HEK293 (cell line): ENCODE measurements at regions not wholly inside any gene's neighbourhood (a gene's known extent, or its start where the extent isn't known, plus 50 kb on each side); places are given as distances from the start of the nearest gene placed in this dataset.

Experiments
- CTCF ChIA-PET: fragments of 350-600 bp; formaldehyde crosslinking; extraction: SDS; loops from one replicate; lab custom pipeline; 2021; ENCODE audit warnings: antibody characterized with exemption; lab: Yijun Ruan, JAX
- POLR2A ChIA-PET: fragments of 300-600 bp; formaldehyde crosslinking; extraction: SDS; loops from one replicate; lab custom pipeline; 2020; ENCODE audit warnings: antibody characterized with exemption, inconsistent platforms; lab: Yijun Ruan, JAX
- H3K27ac ChIP-seq: fragments of 200-500 bp; sonication (Bioruptor generic); 2 replicates; pipeline ENCODE4 v1.5.1; 2014; ENCODE audit warnings: low read depth, low read length, control low read depth, inconsistent platforms; ENCODE audit errors: extremely low read depth
- H3K36me3 ChIP-seq, 2 experiments: fragments of 200-500 bp in 1 of 2; sonication (Bioruptor generic) in 1 of 2; 1 replicate in 1 of 2; 2 replicates in 1 of 2; pipeline ENCODE4 v1.5.1; 2014 to 2017; ENCODE audit warnings: inconsistent platforms in 2 of 2, low read length in 2 of 2; ENCODE audit not compliant: control insufficient read depth in 2 of 2, insufficient read depth in 1 of 2
- H3K4me1 ChIP-seq: fragments of 200-500 bp; sonication (Bioruptor generic); 2 replicates; pipeline ENCODE4 v1.5.1; 2014; ENCODE audit warnings: mild to moderate bottlenecking, low read length, inconsistent platforms; ENCODE audit not compliant: control insufficient read depth, insufficient read depth
- H3K4me3 ChIP-seq: 2 replicates; pipeline ENCODE4 v1.5.1; 2011; ENCODE audit warnings: low read depth, mild to moderate bottlenecking, control low read depth, low read length, moderate library complexity
- H3K9me3 ChIP-seq: fragments of 200-500 bp; sonication (Bioruptor generic); 2 replicates; pipeline ENCODE4 v1.5.1; 2014; ENCODE audit warnings: low read depth, low read length, inconsistent platforms; ENCODE audit not compliant: control insufficient read depth, insufficient read depth
- BCL11A ChIP-seq: fragments of 450-650 bp; formaldehyde crosslinking; IDR thresholded peaks from 2 replicates; pipeline ENCODE4 v1.5.1; 2016; ENCODE audit warnings: low read depth, missing biosample characterization, missing genetic modification characterization
- GFI1B ChIP-seq: fragments of 450-650 bp; formaldehyde crosslinking; IDR thresholded peaks from 2 replicates; pipeline ENCODE4 v1.5.1; 2016; ENCODE audit warnings: missing biosample characterization, missing genetic modification characterization
- GLI2 ChIP-seq: fragments of 450-650 bp; formaldehyde crosslinking; IDR thresholded peaks from 2 replicates; pipeline ENCODE4; 2017; ENCODE audit warnings: missing biosample characterization, missing genetic modification characterization, low read depth, borderline replicate concordance
- KLF1 ChIP-seq: fragments of 450-650 bp; formaldehyde crosslinking; IDR thresholded peaks from 2 replicates; pipeline ENCODE4 v1.5.1; 2016; ENCODE audit warnings: missing biosample characterization, missing genetic modification characterization
- KLF16 ChIP-seq: fragments of 450-650 bp; formaldehyde crosslinking; IDR thresholded peaks from 2 replicates; pipeline ENCODE4 v1.5.1; 2017; ENCODE audit warnings: missing biosample characterization, missing genetic modification characterization
- KLF9 ChIP-seq: fragments of 450-650 bp; formaldehyde crosslinking; IDR thresholded peaks from 2 replicates; pipeline ENCODE4 v1.5.1; 2016; ENCODE audit warnings: missing biosample characterization, missing genetic modification characterization, low read depth
- MEIS1 ChIP-seq: sonication (generic); formaldehyde crosslinking; IDR thresholded peaks from 2 replicates; pipeline ENCODE4 v1.8.1; 2022; ENCODE audit warnings: missing genetic modification reagents, mild to moderate bottlenecking, borderline replicate concordance
- TCF7L2 ChIP-seq: IDR thresholded peaks from 2 replicates; pipeline ENCODE4 v1.6.1; 2011; ENCODE audit warnings: low read depth, mild to moderate bottlenecking, inconsistent platforms, low read length, moderate library complexity, borderline replicate concordance
- ZBTB17 ChIP-seq: fragments of 450-650 bp; formaldehyde crosslinking; IDR thresholded peaks from 2 replicates; pipeline ENCODE4 v1.5.1; 2016; ENCODE audit warnings: missing biosample characterization, missing genetic modification characterization
- ZBTB20 ChIP-seq: fragments of 450-650 bp; formaldehyde crosslinking; IDR thresholded peaks from 2 replicates; pipeline ENCODE4 v1.5.1; 2016; ENCODE audit warnings: missing biosample characterization, missing genetic modification characterization
- ZNF112 ChIP-seq: fragments of 450-650 bp; formaldehyde crosslinking; IDR thresholded peaks from 2 replicates; pipeline ENCODE4 v1.5.0; 2017; ENCODE audit warnings: missing biosample characterization, missing genetic modification characterization
- ZNF175 ChIP-seq: fragments of 450-650 bp; formaldehyde crosslinking; IDR thresholded peaks from 2 replicates; pipeline ENCODE4 v1.5.1; 2016; ENCODE audit warnings: missing biosample characterization, missing genetic modification characterization
- ZNF211 ChIP-seq: fragments of 450-650 bp; formaldehyde crosslinking; IDR thresholded peaks from 2 replicates; pipeline ENCODE4 v1.5.1; 2016; ENCODE audit warnings: low read depth, missing biosample characterization, missing genetic modification characterization
- ZNF311 ChIP-seq: fragments of 450-650 bp; formaldehyde crosslinking; IDR thresholded peaks from 2 replicates; pipeline ENCODE4 v1.5.1; 2017; ENCODE audit warnings: missing biosample characterization, missing genetic modification characterization, borderline replicate concordance
- ZNF391 ChIP-seq: fragments of 450-650 bp; formaldehyde crosslinking; IDR thresholded peaks from 2 replicates; pipeline ENCODE4 v1.5.1; 2016; ENCODE audit warnings: low read depth, missing biosample characterization, missing genetic modification characterization, borderline replicate concordance
- ZNF426 ChIP-seq: fragments of 450-650 bp; formaldehyde crosslinking; IDR thresholded peaks from 2 replicates; pipeline ENCODE4 v1.5.1; 2017; ENCODE audit warnings: missing biosample characterization, missing genetic modification characterization, mild to moderate bottlenecking, inconsistent platforms, moderate library complexity
- ZNF433 ChIP-seq: fragments of 450-650 bp; formaldehyde crosslinking; IDR thresholded peaks from 2 replicates; pipeline ENCODE4 v1.5.1; 2016; ENCODE audit warnings: missing biosample characterization, missing genetic modification characterization, low read depth
- ZNF624 ChIP-seq: fragments of 450-650 bp; formaldehyde crosslinking; IDR thresholded peaks from 2 replicates; pipeline ENCODE4 v1.5.1; 2017; ENCODE audit warnings: missing biosample characterization, missing genetic modification characterization
- TF ChIP-seq, protein P1 (sequence below): fragments of 450-650 bp; formaldehyde crosslinking; IDR thresholded peaks from 2 replicates; pipeline ENCODE4 v1.5.1; 2016; ENCODE audit warnings: missing biosample characterization, missing genetic modification characterization
- TF ChIP-seq, protein P2 (sequence below): fragments of 450-650 bp; formaldehyde crosslinking; IDR thresholded peaks from 2 replicates; pipeline ENCODE4 v1.5.1; 2016; ENCODE audit warnings: missing biosample characterization, missing genetic modification characterization
- TF ChIP-seq, protein P3 (sequence below): fragments of 450-650 bp; formaldehyde crosslinking; IDR thresholded peaks from 2 replicates; pipeline ENCODE4 v1.5.1; 2016; ENCODE audit warnings: missing biosample characterization, missing genetic modification characterization, low read depth

DNA sequence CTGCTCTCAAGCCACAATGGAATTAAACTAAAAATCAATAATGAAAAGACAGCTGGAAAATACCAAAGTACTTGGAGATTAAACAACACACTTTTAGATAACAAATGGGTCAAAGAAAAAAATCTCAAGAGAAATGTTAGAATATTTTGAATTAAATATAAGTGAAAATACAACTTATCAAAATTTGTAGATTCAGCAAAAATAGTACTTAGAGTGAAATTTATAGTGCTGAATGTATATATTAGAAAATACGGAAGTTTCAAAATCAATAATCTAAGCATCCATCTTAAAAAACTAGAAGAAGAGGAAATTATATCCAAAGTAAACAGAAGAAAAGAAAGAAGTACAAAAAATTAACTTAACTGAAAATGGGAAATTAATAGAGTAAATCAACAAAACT is 179.2 kb upstream of the CDH11 start:
- H3K9me3 ChIP-seq, result no peaks in the 10 kb centered on the region
- H3K36me3 ChIP-seq, result no peaks in the 10 kb centered on the region
- TF ChIP-seq BCL11A (tag by site-specific recombination) (no peak), ZNF311 (tag by site-specific recombination) (no peak), GFI1B (no peak), KLF16 (tag by site-specific recombination) (no peak), ZBTB20 (tag by site-specific recombination) (no peak), ZNF175 (tag by site-specific recombination) (no peak), ZNF426 (tag by site-specific recombination) (no peak), ZNF624 (no peak), MEIS1 (CRISPR knock-in tag) (no peak), KLF1 (tag by site-specific recombination) (no peak), ZNF211 (tag by site-specific recombination) (no peak), ZBTB17 (no peak), KLF9 (no peak), ZNF391 (tag by site-specific recombination) (no peak), ZNF433 (tag by site-specific recombination) (no peak)
- TF ChIP-seq, protein P1, sequence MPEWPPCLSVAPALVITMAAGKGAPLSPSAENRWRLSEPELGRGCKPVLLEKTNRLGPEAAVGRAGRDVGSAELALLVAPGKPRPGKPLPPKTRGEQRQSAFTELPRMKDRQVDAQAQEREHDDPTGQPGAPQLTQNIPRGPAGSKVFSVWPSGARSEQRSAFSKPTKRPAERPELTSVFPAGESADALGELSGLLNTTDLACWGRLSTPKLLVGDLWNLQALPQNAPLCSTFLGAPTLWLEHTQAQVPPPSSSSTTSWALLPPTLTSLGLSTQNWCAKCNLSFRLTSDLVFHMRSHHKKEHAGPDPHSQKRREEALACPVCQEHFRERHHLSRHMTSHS, result no peak
- TF ChIP-seq, protein P2, sequence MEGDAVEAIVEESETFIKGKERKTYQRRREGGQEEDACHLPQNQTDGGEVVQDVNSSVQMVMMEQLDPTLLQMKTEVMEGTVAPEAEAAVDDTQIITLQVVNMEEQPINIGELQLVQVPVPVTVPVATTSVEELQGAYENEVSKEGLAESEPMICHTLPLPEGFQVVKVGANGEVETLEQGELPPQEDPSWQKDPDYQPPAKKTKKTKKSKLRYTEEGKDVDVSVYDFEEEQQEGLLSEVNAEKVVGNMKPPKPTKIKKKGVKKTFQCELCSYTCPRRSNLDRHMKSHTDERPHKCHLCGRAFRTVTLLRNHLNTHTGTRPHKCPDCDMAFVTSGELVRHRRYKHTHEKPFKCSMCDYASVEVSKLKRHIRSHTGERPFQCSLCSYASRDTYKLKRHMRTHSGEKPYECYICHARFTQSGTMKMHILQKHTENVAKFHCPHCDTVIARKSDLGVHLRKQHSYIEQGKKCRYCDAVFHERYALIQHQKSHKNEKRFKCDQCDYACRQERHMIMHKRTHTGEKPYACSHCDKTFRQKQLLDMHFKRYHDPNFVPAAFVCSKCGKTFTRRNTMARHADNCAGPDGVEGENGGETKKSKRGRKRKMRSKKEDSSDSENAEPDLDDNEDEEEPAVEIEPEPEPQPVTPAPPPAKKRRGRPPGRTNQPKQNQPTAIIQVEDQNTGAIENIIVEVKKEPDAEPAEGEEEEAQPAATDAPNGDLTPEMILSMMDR (tag by site-specific recombination), result no peak
- TF ChIP-seq, protein P3, sequence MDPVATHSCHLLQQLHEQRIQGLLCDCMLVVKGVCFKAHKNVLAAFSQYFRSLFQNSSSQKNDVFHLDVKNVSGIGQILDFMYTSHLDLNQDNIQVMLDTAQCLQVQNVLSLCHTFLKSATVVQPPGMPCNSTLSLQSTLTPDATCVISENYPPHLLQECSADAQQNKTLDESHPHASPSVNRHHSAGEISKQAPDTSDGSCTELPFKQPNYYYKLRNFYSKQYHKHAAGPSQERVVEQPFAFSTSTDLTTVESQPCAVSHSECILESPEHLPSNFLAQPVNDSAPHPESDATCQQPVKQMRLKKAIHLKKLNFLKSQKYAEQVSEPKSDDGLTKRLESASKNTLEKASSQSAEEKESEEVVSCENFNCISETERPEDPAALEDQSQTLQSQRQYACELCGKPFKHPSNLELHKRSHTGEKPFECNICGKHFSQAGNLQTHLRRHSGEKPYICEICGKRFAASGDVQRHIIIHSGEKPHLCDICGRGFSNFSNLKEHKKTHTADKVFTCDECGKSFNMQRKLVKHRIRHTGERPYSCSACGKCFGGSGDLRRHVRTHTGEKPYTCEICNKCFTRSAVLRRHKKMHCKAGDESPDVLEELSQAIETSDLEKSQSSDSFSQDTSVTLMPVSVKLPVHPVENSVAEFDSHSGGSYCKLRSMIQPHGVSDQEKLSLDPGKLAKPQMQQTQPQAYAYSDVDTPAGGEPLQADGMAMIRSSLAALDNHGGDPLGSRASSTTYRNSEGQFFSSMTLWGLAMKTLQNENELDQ (tag by site-specific recombination), result no peak
- no peaks in the 10 kb centered on the region for H3K4me1 ChIP-seq
- ChIA-PET POLR2A (no interaction called here), CTCF (no interaction called here)
- H3K4me3 ChIP-seq, result no peak overlapping the region
- no peak overlapping the region for H3K27ac ChIP-seq

DNA sequence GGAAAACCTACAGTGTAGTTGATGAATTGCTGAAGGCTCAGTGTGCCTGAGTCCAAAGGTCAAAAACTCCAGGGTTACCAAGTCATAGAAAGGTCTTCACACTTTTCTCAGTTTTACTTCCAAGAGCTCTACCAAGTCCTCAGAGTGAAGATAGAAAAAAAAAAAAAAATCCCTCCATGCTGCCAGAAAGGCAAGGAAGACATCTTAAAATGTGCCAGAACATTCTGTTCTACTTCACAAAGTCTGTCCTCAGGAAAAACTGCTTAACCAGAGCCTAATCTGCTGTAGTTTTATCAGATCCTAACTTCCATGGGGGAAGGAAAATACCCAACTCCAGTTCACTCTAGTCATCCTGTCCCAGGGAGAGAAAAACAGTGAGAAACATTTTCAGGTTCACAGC is 175.6 kb upstream of the CDH11 start:
- CTCF ChIA-PET, result interaction anchor here (0.5 kb wide), 1 partner anchor 279 kb away, joined by 4 read pairs; no protein-coding TSS in a partner anchor

More for the DNA sequence above, 175.6 kb upstream of the CDH11 start:
- no peaks in the 10 kb centered on the region for H3K9me3 ChIP-seq
- no peak overlapping the region for H3K27ac ChIP-seq
- H3K4me1 ChIP-seq, result no peaks in the 10 kb centered on the region
- TF ChIP-seq GLI2 (tag by site-specific recombination) (no peak), ZNF112 (tag by site-specific recombination) (no peak), TCF7L2 (no peak)
- TF ChIP-seq, protein P3 (tag by site-specific recombination), result no peak
- TF ChIP-seq, all 188 proteins: peak for 0
- no peak overlapping the region for H3K4me3 ChIP-seq
- H3K36me3 ChIP-seq, result no peaks in the 10 kb centered on the region
- POLR2A ChIA-PET, result no interaction called here
